NCI-H2196 (cell line): ENCODE measurements at regions not wholly inside any gene's neighbourhood (a gene's known extent, or its start where the extent isn't known, plus 50 kb on each side); places are given as distances from the start of the nearest gene placed in this dataset.

Source experiments
- DNase-seq: peaks from one replicate; lab custom pipeline; 2025; ENCODE audit not compliant: unreplicated experiment; lab: John Stamatoyannopoulos, UW

DNA sequence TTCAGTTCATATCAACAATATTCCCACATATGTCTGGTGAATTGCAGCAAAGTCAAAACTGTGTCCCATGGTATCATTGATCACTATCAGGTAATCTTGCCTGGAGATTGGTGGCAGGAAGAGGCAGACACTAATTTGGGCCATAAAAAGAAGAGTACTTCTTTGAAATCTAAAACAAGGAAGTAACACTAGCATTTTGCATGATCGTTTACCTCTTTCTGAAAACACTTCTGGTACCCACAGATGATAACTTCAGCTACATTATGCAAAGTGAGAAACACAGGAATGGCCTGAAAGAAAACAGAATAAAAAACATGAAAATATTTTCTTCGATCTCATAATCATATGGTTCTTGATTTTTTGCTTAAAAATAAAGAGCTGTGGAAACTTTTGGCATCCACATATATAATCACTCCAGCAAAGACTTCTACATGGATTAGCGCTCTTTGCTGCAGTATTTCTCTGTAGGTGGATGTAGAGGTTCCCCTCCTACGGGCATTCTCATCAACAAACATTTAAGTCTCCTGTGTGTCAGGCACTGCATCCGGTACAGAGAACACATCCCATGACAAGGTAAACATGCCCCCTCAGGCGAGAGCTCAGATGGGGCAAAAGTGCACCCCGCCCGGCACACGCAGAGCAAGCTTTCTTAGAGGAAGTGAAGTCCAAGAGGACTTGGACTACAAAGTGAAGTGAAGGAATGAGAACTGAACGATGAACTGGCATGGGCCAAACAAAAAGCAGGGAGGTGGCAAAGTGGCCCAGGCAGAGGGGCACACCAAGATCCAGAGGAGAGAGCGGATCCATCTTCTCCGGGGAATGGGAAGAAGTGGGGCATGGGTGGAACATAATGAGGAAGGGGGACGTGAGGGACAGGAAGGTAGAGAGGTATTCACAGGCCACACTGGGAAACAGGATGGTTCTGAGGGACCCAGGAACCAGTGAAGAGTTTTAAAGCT is 68.0 kb upstream of the RIOK3 start:
- no peak for DNase-seq

DNA sequence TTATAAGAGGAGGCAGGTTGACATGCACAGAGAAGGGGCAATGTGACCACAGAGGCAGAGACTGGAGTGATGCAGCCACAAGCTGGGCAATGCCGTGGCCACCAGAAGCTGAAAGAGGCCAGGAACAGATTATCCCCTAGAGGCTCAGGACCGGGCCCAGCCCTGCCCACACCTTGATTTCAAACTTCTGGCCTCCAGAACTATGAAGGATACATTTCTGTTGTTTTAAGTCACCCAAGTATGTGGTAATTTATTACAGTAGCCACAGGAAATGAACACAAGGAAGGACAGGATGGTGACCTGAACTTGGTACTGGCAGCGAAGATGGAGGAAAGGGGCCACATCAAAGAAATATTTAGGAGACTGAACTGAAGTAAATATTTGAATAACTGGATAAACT is 66.8 kb upstream of the RIOK3 start:
- no peak for DNase-seq

DNA sequence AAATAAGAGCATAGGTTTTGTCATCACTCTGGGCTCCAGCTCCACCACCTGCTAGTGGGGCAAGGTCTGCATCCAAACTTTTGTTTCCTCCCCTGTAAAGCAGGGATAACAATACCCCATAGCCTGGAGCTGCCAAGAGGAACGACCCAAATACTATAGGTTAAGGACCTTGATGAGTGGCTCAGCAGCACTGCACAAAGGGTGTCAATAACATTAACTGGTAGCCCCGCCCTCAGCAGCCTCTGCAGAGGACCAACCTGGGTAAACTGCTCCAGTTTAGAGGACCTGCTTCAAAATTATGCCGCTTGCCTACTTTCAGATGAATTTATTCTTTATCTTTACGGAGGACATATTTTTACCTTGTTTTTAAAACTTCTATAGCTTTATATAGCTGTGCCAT is 65.8 kb upstream of the RIOK3 start:
- no peak for DNase-seq

DNA sequence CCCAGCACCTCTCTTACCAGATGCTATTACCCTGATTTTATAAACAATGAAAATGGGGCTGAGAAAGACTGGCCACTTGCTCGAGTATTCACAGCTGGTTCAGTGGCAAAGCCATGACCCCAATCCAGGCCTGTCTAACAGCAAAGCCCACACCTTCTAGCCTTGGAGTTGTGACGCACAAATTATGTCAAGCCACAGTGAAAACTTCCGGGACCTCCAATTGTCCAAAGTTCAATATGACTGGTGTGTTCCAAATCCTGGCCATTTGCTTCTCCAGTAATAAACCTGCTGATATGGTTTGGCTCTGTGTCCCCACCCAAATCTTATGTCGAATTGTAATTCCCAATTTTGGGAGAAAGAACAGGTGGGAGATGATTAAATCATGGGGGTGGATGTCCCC is 64.7 kb upstream of the RIOK3 start:
- DNase-seq: no peak

DNA sequence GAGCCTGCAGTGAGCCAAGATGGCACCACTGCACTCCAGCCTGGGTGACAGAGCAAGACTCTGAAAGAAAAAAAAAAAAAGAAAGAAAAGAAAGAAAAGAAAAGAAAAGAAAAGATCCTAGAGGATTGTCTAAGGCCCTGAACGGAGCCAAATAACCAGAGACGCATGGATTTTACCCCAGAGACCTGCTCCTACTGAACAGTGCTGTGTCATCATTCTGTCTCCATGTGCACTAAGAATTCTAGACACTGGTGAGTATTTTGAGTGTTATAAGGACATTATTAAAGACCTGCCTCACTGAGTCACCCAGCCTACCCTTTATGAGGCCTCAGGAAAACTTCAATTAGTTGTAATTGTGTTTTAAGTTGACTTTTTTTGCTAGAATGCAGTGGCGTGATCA is 61.9 kb upstream of the RIOK3 start:
- no peak for DNase-seq

DNA sequence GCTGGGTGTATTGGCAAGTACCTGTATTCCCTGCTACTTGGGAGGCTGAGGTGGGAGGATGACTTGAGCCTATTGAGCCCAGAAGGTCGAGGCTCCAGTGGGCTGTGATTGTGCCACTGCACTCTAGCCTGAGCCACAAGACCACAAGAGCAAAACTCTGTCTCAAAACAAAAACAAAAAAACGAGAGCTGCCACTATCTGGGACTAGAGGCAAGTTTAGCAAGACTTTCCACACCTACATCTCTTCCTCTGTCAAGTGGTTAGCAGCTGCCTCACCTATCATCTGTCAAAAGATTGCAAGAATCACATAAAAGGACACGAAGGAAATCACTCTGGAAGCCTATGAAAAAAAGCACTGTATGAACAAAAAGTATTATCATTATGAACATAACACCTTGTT is 55.2 kb upstream of the RIOK3 start:
- DNase-seq: no peak

DNA sequence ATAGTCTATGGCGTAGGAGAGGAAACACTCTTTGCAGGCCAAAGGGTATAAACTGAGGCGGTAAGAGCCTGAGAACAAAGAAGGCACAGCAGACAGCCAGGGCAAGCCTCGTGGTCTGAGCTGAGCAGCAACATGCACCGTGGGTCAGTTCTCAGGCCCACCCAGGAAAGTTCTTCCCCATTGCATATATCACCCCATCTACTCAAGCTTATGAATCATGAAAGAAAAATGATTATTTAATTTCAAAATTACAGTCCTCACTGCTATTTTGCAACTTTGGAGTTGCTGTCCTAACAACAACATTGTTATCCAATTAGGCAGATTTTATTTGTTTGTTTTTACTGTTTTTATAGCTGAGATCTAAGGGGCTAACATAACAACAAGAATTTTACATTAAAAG is 54.7 kb upstream of the RIOK3 start:
- DNase-seq: no peak

DNA sequence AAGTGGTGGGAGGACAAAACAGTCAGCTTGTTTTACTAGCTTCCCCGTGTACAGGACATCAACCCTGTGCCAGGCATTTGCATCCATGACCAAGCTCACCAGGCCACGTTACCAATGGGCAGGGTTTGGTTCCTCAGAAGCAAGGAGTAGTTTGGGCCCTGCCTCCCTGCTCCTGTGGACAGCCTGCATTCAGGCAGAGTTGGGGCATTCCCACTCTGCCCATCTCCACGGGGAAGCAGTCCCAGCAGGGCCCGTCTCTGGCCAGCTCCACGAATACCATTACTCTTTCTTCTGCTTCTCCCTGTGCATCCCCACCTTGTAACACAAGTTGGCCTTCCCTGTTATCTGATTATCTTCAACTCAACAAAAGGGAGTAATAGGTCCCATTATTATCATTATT is 54.0 kb upstream of the RIOK3 start:
- no peak for DNase-seq

DNA sequence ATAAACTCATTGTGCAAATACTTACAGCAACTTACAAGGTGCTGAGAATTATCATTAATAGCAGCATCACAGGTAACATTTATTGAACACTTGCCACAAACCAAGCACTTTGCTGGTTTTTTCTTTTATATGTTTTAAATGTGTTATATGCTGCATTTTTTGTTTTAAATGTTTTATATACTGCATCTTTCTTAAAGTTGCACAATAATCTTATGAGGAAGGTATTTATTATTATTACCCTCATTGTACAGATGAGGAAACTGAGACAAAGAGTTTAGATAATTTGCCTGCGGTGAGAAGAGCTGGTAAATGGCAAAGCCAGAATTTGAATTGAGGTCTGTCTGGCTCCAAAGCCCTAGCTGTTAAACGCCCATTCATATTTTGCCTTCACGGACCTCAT is 52.2 kb upstream of the RIOK3 start:
- DNase-seq: no peak

DNA sequence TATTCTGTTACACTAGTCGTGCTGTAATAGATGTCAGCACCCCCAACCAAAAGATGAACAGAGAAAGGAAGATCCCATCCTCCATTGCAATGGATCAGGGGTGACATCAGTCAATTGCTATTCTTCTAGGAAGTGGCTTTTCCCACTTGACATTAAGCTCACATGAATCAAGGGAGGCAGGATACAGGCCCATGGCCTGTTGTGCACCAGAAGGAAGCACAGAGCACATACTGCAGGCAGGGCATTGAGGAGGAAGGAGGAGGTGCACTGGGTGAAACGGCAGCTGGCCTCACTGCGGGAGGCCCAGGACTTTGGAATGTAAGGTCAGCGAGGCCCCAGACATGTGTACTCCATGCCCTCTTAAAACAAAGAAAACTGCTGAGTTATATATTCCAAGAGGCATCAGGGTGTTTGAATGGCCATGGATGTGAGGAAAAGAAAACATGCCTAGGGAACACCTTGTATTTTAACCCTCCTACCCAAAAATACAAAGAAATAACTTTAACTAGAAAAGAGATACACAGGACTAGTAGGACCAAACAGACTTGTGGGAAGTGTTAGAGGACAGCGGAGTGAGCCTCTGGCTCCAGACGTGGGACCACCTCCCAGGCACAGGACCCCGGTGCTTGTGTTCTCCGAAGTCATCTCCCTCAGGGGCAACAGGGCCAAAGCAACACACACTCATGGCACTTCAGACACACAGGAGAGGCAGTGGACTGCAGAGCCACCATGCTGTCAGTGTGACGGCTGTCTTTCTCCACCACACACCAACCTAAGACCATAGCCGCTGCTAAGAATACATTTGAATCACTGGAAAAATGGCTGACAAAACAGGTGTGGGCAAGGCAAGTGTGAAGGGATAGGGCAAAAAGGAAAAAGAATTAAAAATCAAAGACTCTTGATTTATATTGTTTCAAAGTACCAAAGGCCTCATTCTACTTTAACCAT is 51.4 kb upstream of the RIOK3 start:
- DNase-seq: peak; percentile 73
